ENCODE measurements at regions not wholly inside any gene's neighbourhood (a gene's known extent, or its start where the extent isn't known, plus 50 kb on each side); places are given as distances from the start of the nearest gene placed in this dataset.

- Mint-ChIP-seq H3K4me1 (no peaks in the 10 kb centered on the region), H3K27ac (no peak overlapping the region), H3K4me3 (no peak overlapping the region), H3K36me3 (ENCODE audit: low read depth) (no peaks in the 10 kb centered on the region), H3K9me3 (no peaks in the 10 kb centered on the region), H3K27me3 (no peaks in the 10 kb centered on the region)
- no peak for DNase-seq
- intact Hi-C loops (cut with micrococcal nuclease), result no loop called here
Measured at GRCh38 chr1:67960766-67961165, 89.7 kb downstream of the DIRAS3 start.

- Mint-ChIP-seq H3K9me3 (no peaks in the 10 kb centered on the region), H3K4me3 (no peak overlapping the region), H3K36me3 (ENCODE audit: low read depth) (no peaks in the 10 kb centered on the region), H3K4me1 (no peaks in the 10 kb centered on the region), H3K27ac (no peak overlapping the region), H3K27me3 (no peaks in the 10 kb centered on the region)
- no peak for DNase-seq
- intact Hi-C loops (cut with micrococcal nuclease), result no loop called here
Measured at GRCh38 chr1:67958472-67958871, 92.0 kb downstream of the DIRAS3 start.

GRCh38 chr1:67957066-67957465 is 93.4 kb downstream of the DIRAS3 start:
- DNase-seq, result no peak
- Mint-ChIP-seq H3K27me3 (no peaks in the 10 kb centered on the region), H3K27ac (no peak overlapping the region), H3K4me3 (no peak overlapping the region), H3K9me3 (no peaks in the 10 kb centered on the region), H3K36me3 (ENCODE audit: low read depth) (no peaks in the 10 kb centered on the region), H3K4me1 (no peaks in the 10 kb centered on the region)
- intact Hi-C loops (cut with micrococcal nuclease), result no loop called here

- Mint-ChIP-seq H3K27me3 (no peaks in the 10 kb centered on the region), H3K4me1 (no peaks in the 10 kb centered on the region), H3K9me3 (no peaks in the 10 kb centered on the region), H3K27ac (no peak overlapping the region), H3K36me3 (ENCODE audit: low read depth) (no peaks in the 10 kb centered on the region), H3K4me3 (no peak overlapping the region)
- DNase-seq, result no peak
- intact Hi-C loops (cut with micrococcal nuclease), result no loop called here
Measured at GRCh38 chr1:67956116-67956515, 94.3 kb downstream of the DIRAS3 start.

GRCh38 chr1:67955591-67955990 is 94.8 kb downstream of the DIRAS3 start:
- Mint-ChIP-seq H3K27ac (no peak overlapping the region), H3K27me3 (no peaks in the 10 kb centered on the region), H3K4me1 (no peaks in the 10 kb centered on the region), H3K9me3 (no peaks in the 10 kb centered on the region), H3K36me3 (ENCODE audit: low read depth) (no peaks in the 10 kb centered on the region), H3K4me3 (no peak overlapping the region)
- intact Hi-C loops (cut with micrococcal nuclease), result no loop called here
- DNase-seq, result no peak

- H3K27ac Mint-ChIP-seq, result no peak overlapping the region
- no peaks in the 10 kb centered on the region for H3K9me3 Mint-ChIP-seq
- H3K36me3 Mint-ChIP-seq (ENCODE audit: low read depth), result no peaks in the 10 kb centered on the region
- H3K4me1 Mint-ChIP-seq, result no peaks in the 10 kb centered on the region
- intact Hi-C loops (cut with micrococcal nuclease), result no loop called here
- DNase-seq, result no peak
- H3K27me3 Mint-ChIP-seq, result no peaks in the 10 kb centered on the region
- H3K4me3 Mint-ChIP-seq, result no peak overlapping the region
Measured at GRCh38 chr1:67953301-67953700, 97.1 kb downstream of the DIRAS3 start.

- Mint-ChIP-seq H3K27me3 (no peaks in the 10 kb centered on the region), H3K9me3 (no peaks in the 10 kb centered on the region), H3K4me3 (no peak overlapping the region), H3K4me1 (no peaks in the 10 kb centered on the region), H3K36me3 (ENCODE audit: low read depth) (no peaks in the 10 kb centered on the region), H3K27ac (no peak overlapping the region)
- intact Hi-C loops (cut with micrococcal nuclease), result no loop called here
- DNase-seq, result no peak
Measured at GRCh38 chr1:67952071-67952470, 98.4 kb downstream of the DIRAS3 start.

GRCh38 chr1:67951014-67951413 is 99.4 kb downstream of the DIRAS3 start:
- no peaks in the 10 kb centered on the region for H3K9me3 Mint-ChIP-seq
- peak; percentile 41 for DNase-seq
- intact Hi-C loops (cut with micrococcal nuclease), result no loop called here
- H3K4me3 Mint-ChIP-seq, result no peak overlapping the region
- H3K4me1 Mint-ChIP-seq, result no peaks in the 10 kb centered on the region
- H3K36me3 Mint-ChIP-seq (ENCODE audit: low read depth), result no peaks in the 10 kb centered on the region
- H3K27me3 Mint-ChIP-seq, result no peaks in the 10 kb centered on the region
- no peak overlapping the region for H3K27ac Mint-ChIP-seq

- Mint-ChIP-seq H3K27ac (no peak overlapping the region), H3K4me1 (no peaks in the 10 kb centered on the region), H3K27me3 (no peaks in the 10 kb centered on the region), H3K36me3 (ENCODE audit: low read depth) (no peaks in the 10 kb centered on the region), H3K9me3 (no peaks in the 10 kb centered on the region), H3K4me3 (no peak overlapping the region)
- intact Hi-C loops (cut with micrococcal nuclease), result no loop called here
- peak; percentile 17 for DNase-seq
Measured at GRCh38 chr1:67948151-67949080, 102.0 kb downstream of the DIRAS3 start.

- Mint-ChIP-seq H3K4me1 (no peaks in the 10 kb centered on the region), H3K27ac (no peak overlapping the region), H3K36me3 (ENCODE audit: low read depth) (no peaks in the 10 kb centered on the region), H3K9me3 (no peaks in the 10 kb centered on the region), H3K4me3 (no peak overlapping the region), H3K27me3 (no peaks in the 10 kb centered on the region)
- intact Hi-C loops (cut with micrococcal nuclease), result no loop called here
- DNase-seq, result no peak
Measured at GRCh38 chr1:67947114-67947513, 103.3 kb downstream of the DIRAS3 start.

GRCh38 chr1:67945733-67946374 is 104.6 kb downstream of the DIRAS3 start:
- Mint-ChIP-seq H3K9me3 (no peaks in the 10 kb centered on the region), H3K4me3 (no peak overlapping the region), H3K36me3 (ENCODE audit: low read depth) (no peaks in the 10 kb centered on the region), H3K27me3 (no peaks in the 10 kb centered on the region), H3K27ac (no peak overlapping the region), H3K4me1 (no peaks in the 10 kb centered on the region)
- intact Hi-C loops (cut with micrococcal nuclease), result no loop called here
- DNase-seq, result no peak

- DNase-seq, result no peak
- no peak overlapping the region for H3K27ac Mint-ChIP-seq
- H3K4me1 Mint-ChIP-seq, result no peaks in the 10 kb centered on the region
- no peaks in the 10 kb centered on the region for H3K9me3 Mint-ChIP-seq
- H3K36me3 Mint-ChIP-seq (ENCODE audit: low read depth), result no peaks in the 10 kb centered on the region
- intact Hi-C loops (cut with micrococcal nuclease), result no loop called here
- H3K4me3 Mint-ChIP-seq, result no peak overlapping the region
- H3K27me3 Mint-ChIP-seq, result no peaks in the 10 kb centered on the region
Measured at GRCh38 chr1:67942274-67942673, 108.2 kb downstream of the DIRAS3 start.

- no peaks in the 10 kb centered on the region for H3K27me3 Mint-ChIP-seq
- H3K4me1 Mint-ChIP-seq, result no peaks in the 10 kb centered on the region
- H3K27ac Mint-ChIP-seq, result no peak overlapping the region
Measured at GRCh38 chr1:67941746-67942145, 108.5 kb upstream of the GNG12 start.

GRCh38 chr1:67941155-67941554 is 107.9 kb upstream of the GNG12 start:
- intact Hi-C loops (cut with micrococcal nuclease), result no loop called here
- H3K4me1 Mint-ChIP-seq, result no peaks in the 10 kb centered on the region
- no peak overlapping the region for H3K27ac Mint-ChIP-seq
- DNase-seq, result no peak
- no peaks in the 10 kb centered on the region for H3K27me3 Mint-ChIP-seq
- no peaks in the 10 kb centered on the region for H3K36me3 Mint-ChIP-seq (ENCODE audit: low read depth)
- no peak overlapping the region for H3K4me3 Mint-ChIP-seq
- H3K9me3 Mint-ChIP-seq, result no peaks in the 10 kb centered on the region

More at GRCh38 chr1:67941746-67942145, 108.5 kb upstream of the GNG12 start:
- no peak for DNase-seq
- intact Hi-C loops (cut with micrococcal nuclease), result no loop called here
- no peaks in the 10 kb centered on the region for H3K36me3 Mint-ChIP-seq (ENCODE audit: low read depth)
- no peak overlapping the region for H3K4me3 Mint-ChIP-seq
- H3K9me3 Mint-ChIP-seq, result no peaks in the 10 kb centered on the region
